DMS79 treated with DMSO at 0.1 percent for 48 hours (cell line): ENCODE measurements at regions not wholly inside any gene's neighbourhood (a gene's known extent, or its start where the extent isn't known, plus 50 kb on each side); places are given as distances from the start of the nearest gene placed in this dataset.

Experiments
- DNase-seq: peaks from one replicate; lab custom pipeline; 2025; lab: John Stamatoyannopoulos, UW

DNA sequence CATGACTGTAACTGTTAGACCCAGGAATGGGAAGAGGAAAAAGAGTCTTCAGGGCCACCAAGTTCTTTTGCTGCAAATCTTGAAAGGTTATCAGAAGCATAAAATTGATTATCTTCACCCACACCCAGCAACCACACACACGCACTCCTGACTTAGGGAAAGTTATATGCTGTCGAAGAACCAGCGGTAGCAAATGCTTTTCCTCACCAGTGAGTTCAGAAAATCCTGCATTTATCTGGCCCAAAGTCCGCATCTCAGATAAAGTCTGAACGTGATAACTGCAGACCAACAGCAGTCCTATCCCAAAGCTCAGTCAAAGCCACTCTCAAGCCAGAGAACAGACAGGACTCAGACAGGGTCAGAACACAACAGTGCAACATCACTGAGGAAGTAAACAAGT is 115.6 kb downstream of the IRS2 start:
- DNase-seq: no peak

DNA sequence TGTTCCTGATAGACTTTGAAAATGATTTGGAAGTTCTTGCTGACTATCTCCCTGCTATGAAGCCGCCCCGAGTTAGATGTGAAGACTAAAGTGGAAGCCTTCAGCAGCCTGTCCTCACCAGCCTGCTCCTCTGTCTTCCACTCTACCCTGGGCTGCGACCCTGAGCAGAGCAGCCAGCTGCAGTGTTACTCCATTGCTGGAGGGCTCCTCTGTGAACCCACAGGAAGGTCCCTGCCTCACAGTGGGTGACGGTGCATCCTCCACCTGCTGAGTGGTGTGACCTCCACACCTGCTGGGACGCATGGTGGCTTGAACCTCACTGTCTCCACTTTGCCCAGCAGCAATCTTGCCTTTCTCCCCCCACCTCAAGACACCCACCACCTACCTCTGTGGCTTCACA is 116.4 kb downstream of the IRS2 start:
- no peak for DNase-seq

- no peak for DNase-seq
Measured at GRCh38 chr13:109669234-109669612, 117.2 kb downstream of the IRS2 start.

DNA sequence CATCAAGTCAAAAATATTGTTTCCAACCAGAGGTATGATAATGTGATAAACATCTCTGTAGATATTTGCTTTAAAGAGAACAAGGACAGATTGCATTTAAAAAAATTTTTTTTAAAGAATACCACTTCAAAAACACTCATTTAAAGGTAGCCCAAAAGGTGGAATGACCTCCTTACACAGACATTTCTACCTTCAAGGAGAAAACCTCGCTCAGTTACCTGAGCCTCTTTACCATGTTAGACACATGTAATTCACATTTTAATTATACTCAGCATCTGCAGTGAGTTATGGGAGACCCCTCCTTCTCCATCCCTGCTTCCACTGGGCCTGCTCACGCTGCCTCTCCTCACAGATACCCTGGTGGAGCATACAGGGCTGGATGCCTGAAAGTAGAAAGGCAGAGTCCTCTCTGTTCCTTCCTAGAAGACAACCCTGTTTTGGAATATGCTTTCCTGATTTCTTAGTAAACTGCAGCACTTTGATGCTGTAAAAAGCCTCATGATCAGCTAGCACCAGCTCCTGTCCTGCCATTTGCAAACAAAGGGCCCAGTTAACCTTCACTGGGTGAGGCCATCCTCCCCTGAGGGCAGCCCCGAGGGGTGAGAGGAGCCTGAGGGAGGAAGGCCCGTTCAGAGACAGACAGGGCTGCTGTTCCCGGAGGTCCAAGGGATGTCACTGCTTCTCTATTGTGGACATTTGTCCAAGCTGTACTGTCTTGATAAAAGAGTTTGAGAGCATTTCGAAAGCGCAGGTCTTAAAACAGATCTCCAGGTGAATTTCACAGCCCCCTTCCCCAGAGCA is 117.8 kb downstream of the IRS2 start:
- DNase-seq: no peak

GRCh38 chr13:109667807-109668291 is 118.5 kb downstream of the IRS2 start:
- no peak for DNase-seq

DNA sequence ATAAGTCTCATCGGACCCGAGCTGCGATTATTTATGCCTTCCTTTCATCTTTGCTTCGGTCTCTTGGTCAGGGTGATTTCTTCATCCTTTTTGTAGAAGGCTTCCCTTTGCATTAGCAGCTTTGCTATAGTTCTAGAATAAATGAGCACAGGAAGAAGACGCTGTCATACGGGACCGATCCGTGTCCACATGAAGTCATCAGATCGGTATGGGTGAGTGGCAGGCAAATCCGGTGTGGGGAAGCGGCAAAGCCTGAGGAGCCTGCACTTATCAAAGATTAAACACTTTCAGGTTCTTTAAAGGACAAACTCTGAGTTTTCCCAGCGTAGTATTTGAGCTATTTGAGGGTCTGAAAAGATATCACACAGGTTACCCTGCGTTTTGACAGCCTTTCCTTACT is 119.3 kb downstream of the IRS2 start:
- DNase-seq: no peak

DNA sequence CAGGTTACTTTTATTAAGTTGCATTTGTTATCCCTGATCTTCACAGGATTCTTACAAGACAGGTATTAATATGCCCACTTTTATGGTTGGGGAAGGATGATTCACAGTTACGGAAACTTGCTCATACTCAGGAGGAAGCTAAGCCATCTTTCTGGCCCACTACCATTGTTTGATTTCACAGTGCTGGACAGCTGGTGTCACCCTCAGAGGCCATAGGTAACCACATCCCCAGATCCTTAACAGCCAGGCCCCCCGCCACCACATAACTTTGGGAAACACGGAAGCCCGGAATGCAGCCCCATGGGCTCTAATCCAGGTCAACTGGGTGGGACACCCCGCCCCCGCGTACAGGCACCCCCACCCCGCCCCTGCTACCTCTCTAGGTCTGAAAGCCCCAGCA is 119.7 kb downstream of the IRS2 start:
- no peak for DNase-seq

DNA sequence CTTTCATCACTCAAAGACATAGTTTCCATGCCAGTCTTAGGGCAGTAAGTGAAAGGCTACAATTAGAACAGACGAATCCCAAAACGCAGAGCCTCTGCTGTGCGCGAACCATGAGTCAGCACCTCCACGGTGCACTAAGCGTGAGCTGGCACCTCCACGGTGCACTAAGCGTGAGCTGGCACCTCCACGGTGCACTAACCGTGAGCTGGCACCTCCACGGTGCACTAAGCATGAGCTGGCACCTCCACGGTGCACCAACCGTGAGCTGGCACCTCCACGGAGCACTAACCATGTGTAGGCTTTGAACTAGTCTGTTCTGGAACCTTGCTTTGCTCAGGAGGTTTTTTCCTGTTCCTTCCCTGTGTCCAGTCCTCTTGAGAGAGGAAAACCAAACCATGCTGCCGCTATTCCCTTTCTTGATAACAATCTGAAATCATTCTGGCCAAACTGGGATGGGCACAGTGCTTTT is 120.6 kb downstream of the IRS2 start:
- no peak for DNase-seq

DNA sequence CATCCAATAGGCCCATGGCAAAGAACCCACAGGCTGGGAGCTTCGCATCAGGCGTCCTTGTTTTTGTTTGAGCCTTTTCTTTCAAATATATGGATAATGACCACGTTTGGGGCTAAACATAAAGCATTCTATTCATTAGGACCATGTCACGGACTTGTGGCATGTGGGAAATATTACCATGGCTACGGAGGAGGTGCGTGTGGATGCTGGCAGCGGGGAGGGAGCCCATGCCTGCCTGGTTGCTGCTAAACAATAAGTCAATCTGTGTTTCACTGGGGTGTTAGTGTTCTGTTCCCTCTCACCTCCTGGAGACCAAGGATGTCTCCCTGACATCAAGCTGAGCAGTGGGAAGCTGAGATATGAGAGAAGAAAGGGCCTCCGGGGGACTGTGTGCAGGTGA is 121.1 kb downstream of the IRS2 start:
- no peak for DNase-seq

GRCh38 chr13:109657395-109657794 is 129.0 kb downstream of the IRS2 start:
- DNase-seq: no peak

GRCh38 chr13:109656206-109656605 is 130.2 kb downstream of the IRS2 start:
- no peak for DNase-seq

- DNase-seq: no peak
Measured at GRCh38 chr13:109655611-109656010, 130.8 kb downstream of the IRS2 start.

DNA sequence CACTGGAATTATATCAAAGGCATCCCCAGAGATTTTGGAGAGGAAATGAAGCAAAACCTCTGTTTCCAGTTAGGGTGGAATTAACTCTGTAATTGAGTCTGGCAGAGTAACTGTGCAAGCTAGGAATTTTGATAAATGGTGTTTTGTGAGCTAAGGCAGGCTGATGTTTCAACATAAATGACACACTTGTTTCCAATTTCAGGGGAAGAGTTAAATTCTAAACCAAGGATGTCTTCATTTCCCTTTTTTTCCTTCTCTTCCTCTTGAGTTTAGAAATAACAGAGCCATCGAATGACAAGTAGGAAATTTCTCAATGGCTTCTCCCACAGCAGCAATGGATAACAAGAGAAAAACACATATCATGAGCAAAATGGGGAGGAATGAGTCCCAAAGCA is 131.2 kb downstream of the IRS2 start:
- DNase-seq: no peak

DNA sequence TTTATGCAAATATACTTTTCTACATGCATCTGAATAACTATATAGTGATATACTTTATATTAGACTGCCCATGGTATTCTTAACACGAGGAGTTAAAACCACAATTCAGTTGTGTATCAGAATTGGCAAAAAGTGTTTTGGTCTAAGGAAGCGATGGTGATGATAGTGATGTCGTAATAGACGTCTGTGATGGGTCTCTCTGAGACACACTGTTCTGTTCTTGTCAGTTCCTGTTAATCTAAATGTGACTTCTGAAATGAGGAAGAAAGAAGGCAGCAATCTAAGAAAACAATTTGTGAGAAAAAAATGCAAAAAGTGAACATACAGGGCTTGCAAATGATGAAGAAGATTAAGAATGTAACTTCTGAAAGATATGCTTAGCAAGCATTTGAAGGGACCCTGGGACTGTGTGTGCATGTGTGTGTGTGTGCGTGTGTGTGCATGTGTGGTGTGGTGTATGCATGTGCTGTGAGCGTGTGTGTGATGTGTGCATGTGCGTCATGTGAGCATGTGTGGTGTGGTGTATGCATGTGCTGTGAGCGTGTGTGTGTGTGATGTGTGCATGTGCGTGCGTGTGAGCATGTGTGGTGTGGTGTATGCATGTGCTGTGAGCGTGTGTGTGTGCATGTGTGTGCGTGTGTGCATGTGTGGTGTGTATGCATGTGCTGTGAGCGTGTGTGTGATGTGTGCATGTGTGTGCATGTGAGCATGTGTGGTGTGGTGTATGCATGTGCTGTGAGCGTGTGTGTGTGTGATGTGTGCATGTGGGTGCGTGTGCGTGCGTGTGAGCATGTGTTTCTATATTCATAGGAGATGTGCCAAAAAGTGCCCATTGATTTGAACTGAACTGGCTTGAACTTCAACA is 131.8 kb downstream of the IRS2 start:
- DNase-seq: no peak

- DNase-seq: no peak
Measured at GRCh38 chr13:109652531-109652930, 133.9 kb downstream of the IRS2 start.

DNA sequence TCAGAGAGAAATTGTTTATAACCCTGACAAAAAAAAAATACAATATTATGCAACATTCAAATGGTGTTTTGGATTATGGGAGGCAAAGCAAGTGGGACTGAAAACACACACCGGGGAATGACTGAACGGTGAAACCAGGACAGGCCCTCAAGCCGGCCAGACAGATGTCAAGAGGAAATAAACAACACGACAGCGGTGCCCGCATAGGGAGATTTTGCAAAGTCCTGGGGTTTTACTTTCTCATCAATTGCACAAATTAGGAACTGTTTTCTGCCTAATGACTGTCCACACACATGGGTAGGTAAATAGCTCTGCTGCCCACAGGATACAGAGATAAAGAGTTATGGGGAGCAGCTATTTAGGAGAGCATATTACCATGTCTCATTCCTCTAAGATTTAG is 134.5 kb downstream of the IRS2 start:
- no peak for DNase-seq

GRCh38 chr13:109651311-109651710 is 135.1 kb downstream of the IRS2 start:
- DNase-seq: no peak

DNA sequence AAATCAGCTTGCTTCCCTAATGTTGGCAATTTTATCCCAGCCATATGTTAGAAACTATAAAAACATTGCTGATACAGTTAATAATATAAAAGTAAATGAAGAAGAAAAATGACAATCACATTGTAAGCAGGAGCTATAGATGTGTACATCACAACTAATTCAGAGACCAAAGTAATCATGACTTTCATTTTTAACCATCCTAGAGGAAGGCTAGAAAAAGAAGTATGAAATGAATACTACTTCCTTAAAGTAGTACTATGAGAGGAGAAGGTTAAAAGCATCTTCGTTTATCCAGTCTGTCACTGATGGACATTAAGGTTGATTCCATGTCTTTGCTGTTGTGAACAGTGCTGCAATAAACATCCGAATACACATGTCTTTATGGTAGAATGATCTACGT is 135.5 kb downstream of the IRS2 start:
- DNase-seq: no peak

GRCh38 chr13:109649713-109650112 is 136.7 kb downstream of the IRS2 start:
- DNase-seq: no peak

DNA sequence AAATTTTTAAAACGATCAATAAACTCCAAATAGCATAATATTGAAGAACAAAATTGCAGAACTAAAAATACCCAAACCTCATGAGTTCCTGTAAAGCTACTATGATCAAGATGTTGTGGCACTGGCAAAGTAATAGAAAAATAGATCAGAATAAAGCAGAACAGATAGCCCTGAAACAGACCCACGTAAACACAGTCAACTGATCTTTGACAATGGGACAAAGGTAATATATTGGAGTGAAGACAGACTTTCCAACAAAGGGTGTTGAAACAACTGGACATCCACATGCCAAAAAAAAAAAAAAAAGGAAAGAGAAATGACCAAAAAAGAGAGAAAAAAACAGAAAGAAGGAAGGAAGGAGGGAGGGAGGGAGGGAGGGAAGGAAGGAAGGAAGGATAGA is 138.7 kb downstream of the IRS2 start:
- no peak for DNase-seq

- no peak for DNase-seq
Measured at GRCh38 chr13:109647053-109647452, 139.3 kb downstream of the IRS2 start.

DNA sequence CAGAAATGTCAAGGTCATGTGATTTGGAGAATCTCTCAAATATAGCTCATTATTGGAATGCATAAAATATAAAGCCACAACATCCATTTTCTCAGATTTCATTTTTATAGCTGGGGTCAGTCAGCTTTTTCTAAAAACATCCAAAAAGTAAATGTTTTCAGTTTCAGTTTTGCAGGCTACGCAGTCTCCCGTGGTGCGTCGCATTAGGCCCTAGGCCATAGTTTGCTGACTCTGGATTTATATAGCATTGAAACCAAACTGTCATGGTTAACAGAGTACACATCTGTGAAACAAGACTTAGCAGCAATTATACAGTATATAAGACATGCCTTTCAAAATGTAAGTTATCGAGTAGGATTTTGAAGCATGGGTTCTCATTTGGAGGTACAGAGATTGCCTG is 140.0 kb downstream of the IRS2 start:
- no peak for DNase-seq

- DNase-seq: no peak
Measured at GRCh38 chr13:109645831-109646230, 140.6 kb downstream of the IRS2 start.
